ENCODE measurements at regions not wholly inside any gene's neighbourhood (a gene's known extent, or its start where the extent isn't known, plus 50 kb on each side); places are given as distances from the start of the nearest gene placed in this dataset.

DNA sequence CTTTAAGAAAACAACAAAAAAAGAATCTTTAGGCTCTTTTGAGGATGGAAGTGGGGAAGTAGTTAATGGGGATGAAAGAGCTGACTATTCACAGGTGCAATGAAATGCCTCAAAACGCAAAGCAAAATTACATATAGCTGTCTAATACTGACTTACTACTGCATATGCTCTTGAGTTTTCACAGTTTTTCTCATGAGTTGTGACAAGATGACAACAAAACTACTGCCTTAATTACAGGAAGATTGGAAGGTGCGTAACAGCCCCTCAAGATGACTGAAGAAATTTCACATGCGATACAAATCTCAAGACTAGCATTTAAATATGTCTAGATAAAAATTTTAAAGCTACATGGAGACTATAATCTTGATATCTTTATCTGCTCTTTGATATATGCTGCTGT is 547.8 kb upstream of the POU3F2 start:
- Histone ChIP-seq H3K36me3 (no peaks in the 10 kb centered on the region), H3K27ac (no peak overlapping the region), H3K9me3 (no peaks in the 10 kb centered on the region), H3K4me1 (no peaks in the 10 kb centered on the region), H3K4me3 (no peak overlapping the region), H3K27me3 (no peaks in the 10 kb centered on the region)
- intact Hi-C loops (cut with DNase I) = no loop called here
- TF ChIP-seq, protein P1, sequence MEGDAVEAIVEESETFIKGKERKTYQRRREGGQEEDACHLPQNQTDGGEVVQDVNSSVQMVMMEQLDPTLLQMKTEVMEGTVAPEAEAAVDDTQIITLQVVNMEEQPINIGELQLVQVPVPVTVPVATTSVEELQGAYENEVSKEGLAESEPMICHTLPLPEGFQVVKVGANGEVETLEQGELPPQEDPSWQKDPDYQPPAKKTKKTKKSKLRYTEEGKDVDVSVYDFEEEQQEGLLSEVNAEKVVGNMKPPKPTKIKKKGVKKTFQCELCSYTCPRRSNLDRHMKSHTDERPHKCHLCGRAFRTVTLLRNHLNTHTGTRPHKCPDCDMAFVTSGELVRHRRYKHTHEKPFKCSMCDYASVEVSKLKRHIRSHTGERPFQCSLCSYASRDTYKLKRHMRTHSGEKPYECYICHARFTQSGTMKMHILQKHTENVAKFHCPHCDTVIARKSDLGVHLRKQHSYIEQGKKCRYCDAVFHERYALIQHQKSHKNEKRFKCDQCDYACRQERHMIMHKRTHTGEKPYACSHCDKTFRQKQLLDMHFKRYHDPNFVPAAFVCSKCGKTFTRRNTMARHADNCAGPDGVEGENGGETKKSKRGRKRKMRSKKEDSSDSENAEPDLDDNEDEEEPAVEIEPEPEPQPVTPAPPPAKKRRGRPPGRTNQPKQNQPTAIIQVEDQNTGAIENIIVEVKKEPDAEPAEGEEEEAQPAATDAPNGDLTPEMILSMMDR (IDR thresholded peaks at IDR 0.05) = no peak
- DNase-seq (ENCODE audit: low spot score in 2 of 2) = no peak

DNA sequence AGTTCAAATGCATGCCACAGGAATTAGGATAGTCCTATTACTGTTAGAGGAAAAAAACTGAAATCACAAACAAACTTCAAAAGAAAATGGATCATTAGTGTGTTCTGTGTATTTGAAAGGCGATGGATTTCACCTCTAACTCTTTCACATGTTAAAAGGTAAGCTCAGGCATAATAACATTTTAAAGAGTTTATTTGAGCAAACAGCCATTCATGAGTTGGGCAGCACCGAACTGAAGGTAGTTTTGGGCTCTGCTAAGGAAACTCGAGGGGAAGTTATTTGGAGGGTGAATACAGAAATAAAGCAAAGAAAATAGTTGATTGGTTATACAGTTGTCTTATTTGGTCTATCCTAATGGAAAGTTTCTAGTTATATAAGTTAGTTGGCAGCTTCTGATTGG is 546.5 kb upstream of the POU3F2 start:
- H3K36me3 ChIP-seq = no peaks in the 10 kb centered on the region
- H3K27ac ChIP-seq = no peak overlapping the region
- intact Hi-C loops (cut with DNase I) = no loop called here
- H3K4me3 ChIP-seq = no peak overlapping the region
- DNase-seq (ENCODE audit: low spot score in 2 of 2) = no peak
- TF ChIP-seq, protein P1 (IDR thresholded peaks at IDR 0.05) = no peak
- no peaks in the 10 kb centered on the region for H3K27me3 ChIP-seq
- H3K9me3 ChIP-seq = no peaks in the 10 kb centered on the region
- no peaks in the 10 kb centered on the region for H3K4me1 ChIP-seq

DNA sequence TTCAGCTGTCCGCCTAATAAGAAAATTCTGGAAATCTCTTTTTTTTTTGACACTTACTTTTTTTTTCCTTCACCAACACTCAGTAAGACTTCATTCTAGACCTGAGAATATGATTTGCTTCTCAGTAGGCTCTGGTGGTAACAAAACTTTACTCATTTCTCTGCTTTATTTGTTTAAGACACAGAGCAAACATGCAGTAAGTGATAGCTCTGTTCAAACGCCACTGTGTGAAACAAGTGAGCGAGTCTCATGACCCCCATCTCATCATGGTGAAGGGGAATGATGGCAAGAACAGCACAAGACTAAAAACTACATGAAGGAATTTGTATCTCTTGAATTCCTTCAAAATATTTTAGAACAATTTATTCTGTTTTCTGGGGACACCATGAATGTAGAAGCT is 541.6 kb upstream of the POU3F2 start:
- no peak for DNase-seq (ENCODE audit: low spot score in 2 of 2)
- TF ChIP-seq, protein P1 (IDR thresholded peaks at IDR 0.05) = no peak
- H3K36me3 ChIP-seq = no peaks in the 10 kb centered on the region
- intact Hi-C loops (cut with DNase I) = no loop called here
- no peaks in the 10 kb centered on the region for H3K27me3 ChIP-seq
- no peak overlapping the region for H3K27ac ChIP-seq
- H3K4me1 ChIP-seq = no peaks in the 10 kb centered on the region
- H3K9me3 ChIP-seq = no peaks in the 10 kb centered on the region
- no peak overlapping the region for H3K4me3 ChIP-seq

DNA sequence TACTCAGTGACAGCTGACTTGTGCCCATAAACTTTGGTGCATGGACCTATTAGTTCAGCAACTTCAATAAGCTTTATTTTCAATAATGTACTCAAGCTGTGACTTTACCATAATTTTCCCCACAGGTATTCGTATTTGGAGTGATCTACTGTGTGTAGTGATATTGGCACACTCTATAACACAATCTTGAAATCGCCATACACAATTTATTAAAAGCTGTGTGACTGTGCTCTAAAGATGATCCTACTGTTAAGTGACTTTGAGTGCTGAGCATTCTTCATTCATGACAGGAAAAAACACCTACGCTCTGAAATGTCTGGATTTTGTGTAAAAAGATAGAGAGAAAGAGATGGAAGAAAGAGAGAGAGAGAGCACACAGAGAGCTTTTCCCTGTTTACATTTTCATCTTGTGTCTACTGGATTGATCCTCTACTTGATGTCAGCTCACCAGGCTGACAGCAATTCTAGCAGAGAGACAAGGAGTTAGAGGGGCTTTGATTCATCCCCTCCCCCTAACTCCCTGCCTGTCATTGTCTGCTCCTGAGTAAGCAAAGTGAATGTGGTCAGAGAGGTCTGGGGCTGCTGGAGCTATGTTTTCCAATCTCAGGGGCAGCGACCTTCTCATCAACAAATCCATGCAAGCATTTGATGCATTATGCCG is 538.7 kb upstream of the POU3F2 start:
- intact Hi-C loops (cut with DNase I) = no loop called here
- Histone ChIP-seq H3K4me1 (no peaks in the 10 kb centered on the region), H3K4me3 (no peak overlapping the region), H3K27ac (no peak overlapping the region), H3K27me3 (no peaks in the 10 kb centered on the region), H3K9me3 (no peaks in the 10 kb centered on the region), H3K36me3 (no peaks in the 10 kb centered on the region)
- DNase-seq (ENCODE audit: low spot score in 2 of 2) = no peak
- TF ChIP-seq, protein P1 (IDR thresholded peaks at IDR 0.05) = no peak

DNA sequence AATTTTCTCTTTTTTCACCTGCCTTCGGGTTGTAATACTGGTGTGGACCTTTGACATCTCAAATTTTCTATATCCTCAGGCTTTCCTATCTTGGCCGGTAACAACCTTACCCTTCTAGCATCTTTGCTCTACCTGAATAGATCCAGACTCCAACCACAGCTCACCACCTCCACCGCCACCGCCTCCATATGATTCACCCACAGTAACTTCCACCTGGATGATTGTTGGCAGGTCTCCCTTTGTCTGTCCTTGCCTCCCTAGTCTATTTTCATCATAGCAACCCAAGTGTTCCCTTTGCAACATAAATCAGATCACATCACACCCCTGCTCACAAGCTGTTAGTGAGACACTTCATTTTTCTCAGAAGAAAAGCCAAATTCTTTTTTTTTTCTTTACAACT is 525.8 kb upstream of the POU3F2 start:
- no peaks in the 10 kb centered on the region for H3K36me3 ChIP-seq
- TF ChIP-seq, protein P1 (IDR thresholded peaks at IDR 0.05) = no peak
- no peak for DNase-seq (ENCODE audit: low spot score in 2 of 2)
- no peak overlapping the region for H3K27ac ChIP-seq
- H3K4me3 ChIP-seq = no peak overlapping the region
- no peaks in the 10 kb centered on the region for H3K27me3 ChIP-seq
- H3K9me3 ChIP-seq = no peaks in the 10 kb centered on the region
- intact Hi-C loops (cut with DNase I) = no loop called here
- H3K4me1 ChIP-seq = no peaks in the 10 kb centered on the region

DNA sequence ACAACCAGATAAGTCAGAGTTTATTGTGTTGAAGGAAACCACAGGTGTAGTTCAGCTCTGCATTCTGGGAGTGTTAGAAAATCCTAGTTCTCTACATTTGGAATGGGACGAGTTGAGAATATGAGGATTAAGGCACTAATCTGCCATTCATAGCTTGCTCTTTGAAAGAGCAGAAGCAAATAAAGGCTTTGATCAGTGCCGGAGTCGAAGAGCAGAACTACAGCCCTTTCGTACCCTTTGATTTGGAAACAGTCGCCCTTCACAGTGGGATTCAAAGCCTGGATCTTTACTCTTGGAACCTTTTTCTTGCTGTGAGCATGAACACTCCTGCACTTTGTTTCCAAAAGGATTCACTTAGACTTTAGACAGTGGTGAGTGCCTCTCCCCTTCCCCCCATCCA is 523.9 kb upstream of the POU3F2 start:
- intact Hi-C loops (cut with DNase I) = no loop called here
- Histone ChIP-seq H3K4me1 (no peaks in the 10 kb centered on the region), H3K27ac (no peak overlapping the region), H3K36me3 (no peaks in the 10 kb centered on the region), H3K27me3 (no peaks in the 10 kb centered on the region), H3K9me3 (no peaks in the 10 kb centered on the region), H3K4me3 (no peak overlapping the region)
- DNase-seq (ENCODE audit: low spot score in 2 of 2) = no peak
- TF ChIP-seq, protein P1 (IDR thresholded peaks at IDR 0.05) = no peak
